ENCODE measurements at regions not wholly inside any gene's neighbourhood (a gene's known extent, or its start where the extent isn't known, plus 50 kb on each side); places are given as distances from the start of the nearest gene placed in this dataset.

DNA sequence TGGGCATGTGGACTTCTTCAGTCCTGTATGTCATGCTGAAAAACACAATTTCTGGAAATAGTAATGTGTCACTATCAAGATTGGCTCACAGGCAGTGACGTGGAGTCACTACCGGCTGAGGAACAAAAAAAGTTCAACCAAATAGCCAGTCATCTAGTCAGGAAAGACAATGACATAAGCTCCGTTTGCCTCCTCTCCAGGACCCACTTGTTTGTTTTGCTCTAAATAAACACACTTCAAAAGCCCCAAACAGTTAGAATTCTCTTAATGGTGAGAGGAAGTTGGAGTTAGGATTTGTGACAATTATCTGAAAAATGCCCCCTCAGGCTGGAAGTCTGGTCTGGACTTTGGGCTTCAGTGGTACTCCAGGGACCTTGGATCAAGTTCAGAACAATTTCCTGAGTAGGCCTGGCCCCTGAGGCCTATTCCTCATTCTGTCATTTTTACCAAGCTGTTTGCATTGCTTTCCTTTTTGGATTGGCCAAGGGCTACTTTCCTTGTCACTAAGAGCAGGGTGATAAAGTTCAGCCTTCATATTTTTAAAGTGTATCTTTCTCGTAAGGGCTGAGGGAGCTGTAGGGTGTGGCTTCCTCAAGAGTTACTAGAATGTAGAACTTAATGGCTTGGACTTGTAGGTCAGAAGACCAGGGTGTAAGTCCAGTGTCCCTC is 98.9 kb downstream of the EOMES start:
- no peaks in the 10 kb centered on the region for H3K36me3 ChIP-seq (ENCODE audit: control insufficient read depth, insufficient read depth, low read length)
- TF ChIP-seq, protein P1, sequence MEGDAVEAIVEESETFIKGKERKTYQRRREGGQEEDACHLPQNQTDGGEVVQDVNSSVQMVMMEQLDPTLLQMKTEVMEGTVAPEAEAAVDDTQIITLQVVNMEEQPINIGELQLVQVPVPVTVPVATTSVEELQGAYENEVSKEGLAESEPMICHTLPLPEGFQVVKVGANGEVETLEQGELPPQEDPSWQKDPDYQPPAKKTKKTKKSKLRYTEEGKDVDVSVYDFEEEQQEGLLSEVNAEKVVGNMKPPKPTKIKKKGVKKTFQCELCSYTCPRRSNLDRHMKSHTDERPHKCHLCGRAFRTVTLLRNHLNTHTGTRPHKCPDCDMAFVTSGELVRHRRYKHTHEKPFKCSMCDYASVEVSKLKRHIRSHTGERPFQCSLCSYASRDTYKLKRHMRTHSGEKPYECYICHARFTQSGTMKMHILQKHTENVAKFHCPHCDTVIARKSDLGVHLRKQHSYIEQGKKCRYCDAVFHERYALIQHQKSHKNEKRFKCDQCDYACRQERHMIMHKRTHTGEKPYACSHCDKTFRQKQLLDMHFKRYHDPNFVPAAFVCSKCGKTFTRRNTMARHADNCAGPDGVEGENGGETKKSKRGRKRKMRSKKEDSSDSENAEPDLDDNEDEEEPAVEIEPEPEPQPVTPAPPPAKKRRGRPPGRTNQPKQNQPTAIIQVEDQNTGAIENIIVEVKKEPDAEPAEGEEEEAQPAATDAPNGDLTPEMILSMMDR (IDR thresholded peaks at IDR 0.05; ENCODE audit: insufficient read depth, low read length, poor library complexity, severe bottlenecking) = no peak
- no peak for DNase-seq (ENCODE audit: extremely low read depth, insufficient read length)
- no peaks in the 10 kb centered on the region for H3K27me3 ChIP-seq (replicated peaks; ENCODE audit: control insufficient read depth, insufficient read depth, low read length)
- no peak overlapping the region for H3K4me3 ChIP-seq (replicated peaks; ENCODE audit: low read depth, low read length)

DNA sequence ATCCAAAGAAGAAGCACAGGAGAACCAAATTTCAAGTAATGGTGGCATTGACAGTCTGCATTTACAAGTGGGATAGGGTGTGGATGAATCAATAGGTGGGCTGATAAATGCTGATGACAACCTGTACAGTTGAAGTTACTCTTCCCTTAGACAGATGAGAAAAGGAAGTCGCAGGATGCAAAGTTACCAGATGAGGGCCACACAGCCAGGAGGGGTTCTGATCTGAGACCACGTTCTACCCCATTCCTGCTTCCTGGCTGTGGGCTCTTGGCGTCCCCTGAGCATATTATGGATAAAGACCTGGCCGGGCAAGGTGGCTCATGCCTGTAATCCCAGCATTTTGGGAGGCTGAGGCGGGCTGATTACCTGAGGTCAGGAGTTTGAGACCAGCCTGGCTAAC is 104.6 kb downstream of the EOMES start:
- DNase-seq (ENCODE audit: extremely low read depth, insufficient read length) = no peak
- H3K4me3 ChIP-seq (replicated peaks; ENCODE audit: low read depth, low read length) = no peak overlapping the region
- no peaks in the 10 kb centered on the region for H3K36me3 ChIP-seq (ENCODE audit: control insufficient read depth, insufficient read depth, low read length)
- no peaks in the 10 kb centered on the region for H3K27me3 ChIP-seq (replicated peaks; ENCODE audit: control insufficient read depth, insufficient read depth, low read length)
- TF ChIP-seq, protein P1 (IDR thresholded peaks at IDR 0.05; ENCODE audit: insufficient read depth, low read length, poor library complexity, severe bottlenecking) = no peak

DNA sequence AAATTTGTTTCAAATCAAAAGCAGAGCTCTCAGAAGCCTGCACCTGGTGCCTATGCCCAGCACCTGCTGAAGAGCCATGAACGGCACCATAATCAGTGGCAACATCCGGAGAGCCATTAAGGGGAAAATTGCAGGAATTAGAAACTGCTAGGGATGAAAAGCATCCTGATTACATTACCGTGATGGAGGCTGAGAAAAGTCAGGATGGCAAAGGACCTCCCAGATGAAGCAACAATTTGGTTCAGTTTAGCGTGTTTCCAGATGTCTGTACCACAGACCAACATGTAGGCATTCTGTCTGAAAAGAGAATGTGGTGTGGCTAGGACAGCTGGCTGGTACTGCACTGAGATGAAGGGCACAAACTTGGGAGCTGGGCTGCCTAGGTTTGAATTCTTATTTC is 106.1 kb downstream of the EOMES start:
- Histone ChIP-seq H3K36me3 (ENCODE audit: control insufficient read depth, insufficient read depth, low read length) (no peaks in the 10 kb centered on the region), H3K4me3 (replicated peaks; ENCODE audit: low read depth, low read length) (no peak overlapping the region), H3K27me3 (replicated peaks; ENCODE audit: control insufficient read depth, insufficient read depth, low read length) (no peaks in the 10 kb centered on the region)
- DNase-seq (ENCODE audit: extremely low read depth, insufficient read length) = no peak
- TF ChIP-seq, protein P1 (IDR thresholded peaks at IDR 0.05; ENCODE audit: insufficient read depth, low read length, poor library complexity, severe bottlenecking) = no peak

DNA sequence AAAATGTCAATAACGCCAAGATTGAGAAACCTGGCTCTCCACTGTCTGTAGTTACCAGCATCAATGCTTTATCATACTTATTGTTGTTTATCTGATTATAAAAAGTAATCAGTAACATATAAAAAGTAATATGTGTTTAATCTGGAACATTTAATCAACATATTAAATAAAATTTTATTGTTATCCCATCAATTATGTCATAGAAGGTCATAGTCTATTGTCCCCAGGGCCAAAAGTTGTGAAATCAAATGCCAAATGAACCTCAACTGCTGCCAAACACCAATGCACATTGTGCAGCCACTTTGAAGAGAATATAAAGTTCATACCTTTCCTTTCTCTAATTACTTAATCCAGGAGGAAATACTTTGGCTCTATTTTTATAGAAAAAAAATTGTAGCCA is 106.6 kb downstream of the EOMES start:
- TF ChIP-seq, protein P1 (IDR thresholded peaks at IDR 0.05; ENCODE audit: insufficient read depth, low read length, poor library complexity, severe bottlenecking) = no peak
- H3K4me3 ChIP-seq (replicated peaks; ENCODE audit: low read depth, low read length) = no peak overlapping the region
- DNase-seq (ENCODE audit: extremely low read depth, insufficient read length) = no peak

DNA sequence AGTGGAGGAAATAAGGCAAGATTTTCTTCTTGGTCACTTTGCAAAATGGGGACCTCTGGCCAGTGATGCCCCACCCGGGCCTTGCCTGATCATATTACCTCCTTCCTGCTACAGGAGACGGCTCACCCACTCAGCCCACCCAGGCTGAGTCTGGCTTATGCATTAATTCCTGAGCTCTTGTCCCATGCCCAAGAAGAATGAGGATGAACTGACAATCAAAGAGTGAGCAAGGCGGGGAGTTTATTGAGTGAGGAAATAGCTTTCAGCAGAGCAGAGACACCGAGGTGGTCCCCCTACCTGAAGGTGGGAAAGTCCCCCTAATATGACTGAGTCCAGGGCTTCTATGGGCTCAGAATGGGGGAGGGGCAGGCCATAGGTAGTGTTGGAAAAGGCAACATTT is 107.5 kb downstream of the EOMES start:
- TF ChIP-seq, protein P1 (IDR thresholded peaks at IDR 0.05; ENCODE audit: insufficient read depth, low read length, poor library complexity, severe bottlenecking) = no peak
- Histone ChIP-seq H3K36me3 (ENCODE audit: control insufficient read depth, insufficient read depth, low read length) (no peaks in the 10 kb centered on the region), H3K27me3 (replicated peaks; ENCODE audit: control insufficient read depth, insufficient read depth, low read length) (no peaks in the 10 kb centered on the region), H3K4me3 (replicated peaks; ENCODE audit: low read depth, low read length) (no peak overlapping the region)
- no peak for DNase-seq (ENCODE audit: extremely low read depth, insufficient read length)

More for the DNA sequence above, 106.6 kb downstream of the EOMES start:
- H3K27me3 ChIP-seq (replicated peaks; ENCODE audit: control insufficient read depth, insufficient read depth, low read length) = no peaks in the 10 kb centered on the region
- no peaks in the 10 kb centered on the region for H3K36me3 ChIP-seq (ENCODE audit: control insufficient read depth, insufficient read depth, low read length)
